ENCODE measurements at regions not wholly inside any gene's neighbourhood (a gene's known extent, or its start where the extent isn't known, plus 50 kb on each side); places are given as distances from the start of the nearest gene placed in this dataset.

DNA sequence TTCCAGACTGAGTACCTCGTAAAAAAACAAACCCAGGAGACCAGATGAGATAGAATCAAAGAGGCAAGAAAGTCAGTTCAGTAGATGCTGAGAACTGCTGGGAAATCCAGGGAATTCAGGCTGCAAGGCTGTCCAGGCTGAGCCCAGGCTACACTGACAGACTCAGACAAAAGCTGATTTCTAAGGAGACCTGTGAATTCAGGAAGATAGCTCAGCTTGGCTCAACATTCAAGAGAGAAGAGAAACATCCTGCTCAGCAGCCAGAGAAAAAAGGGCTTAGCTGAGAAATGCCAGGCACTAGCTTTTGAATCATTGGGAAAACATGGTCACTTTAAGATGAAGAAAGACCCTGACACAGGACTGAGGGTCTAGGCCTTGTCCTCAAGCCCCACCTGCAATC is 118.2 kb upstream of the SLC44A1 start:
- TF ChIP-seq ZNF274 (IDR thresholded peaks at IDR 0.05; ENCODE audit: low read depth, low read length) (no peak), SUZ12 (IDR thresholded peaks at IDR 0.05; ENCODE audit: extremely low read depth, insufficient read depth, insufficient read length) (no peak), YY1 (IDR thresholded peaks at IDR 0.05; ENCODE audit: insufficient read depth, insufficient read length) (no peak)
- Histone ChIP-seq H3K9ac (ENCODE audit: insufficient read length, low read depth) (no peak overlapping the region), H3K27me3 (ENCODE audit: insufficient read depth, insufficient read length) (no peaks in the 10 kb centered on the region), H3K4me1 (ENCODE audit: insufficient read depth, insufficient read length) (peaks cover 9% of the 10 kb centered on the region), H3K36me3 (ENCODE audit: insufficient read depth, insufficient read length, low read length) (no peaks in the 10 kb centered on the region), H3K9me3 (ENCODE audit: insufficient read depth, low read length) (peaks cover 5% of the 10 kb centered on the region), H3K4me3 (ENCODE audit: insufficient read length, low read depth) (no peak overlapping the region)
- no peak for DNase-seq (ENCODE audit: low read depth, low spot score)

DNA sequence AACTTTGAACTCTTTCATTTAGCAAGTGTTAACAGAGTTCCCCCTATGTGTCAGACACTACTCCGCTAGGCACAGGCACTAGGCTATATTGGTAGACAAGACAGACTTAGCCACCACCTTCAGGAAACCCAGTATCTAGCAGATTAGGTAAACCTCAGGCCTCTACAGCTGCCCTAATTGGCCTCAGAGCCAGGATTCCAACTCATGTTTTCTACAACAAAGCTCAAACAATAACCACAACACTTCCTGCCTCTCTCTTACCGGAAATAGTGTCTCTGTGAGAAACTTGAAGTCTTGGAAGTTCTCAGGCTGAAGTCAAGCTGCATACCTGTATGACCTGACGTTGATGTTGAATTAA is 116.6 kb upstream of the SLC44A1 start:
- Histone ChIP-seq H3K9me3 (ENCODE audit: insufficient read depth, low read length) (no peaks in the 10 kb centered on the region), H3K36me3 (ENCODE audit: insufficient read depth, insufficient read length, low read length) (no peaks in the 10 kb centered on the region), H3K4me1 (ENCODE audit: insufficient read depth, insufficient read length) (peaks cover 9% of the 10 kb centered on the region), H3K27me3 (ENCODE audit: insufficient read depth, insufficient read length) (peaks cover 8% of the 10 kb centered on the region), H3K9ac (ENCODE audit: insufficient read length, low read depth) (no peak overlapping the region), H3K4me3 (ENCODE audit: insufficient read length, low read depth) (no peak overlapping the region)
- TF ChIP-seq ZNF274 (IDR thresholded peaks at IDR 0.05; ENCODE audit: low read depth, low read length) (no peak), YY1 (IDR thresholded peaks at IDR 0.05; ENCODE audit: insufficient read depth, insufficient read length) (no peak), SUZ12 (IDR thresholded peaks at IDR 0.05; ENCODE audit: extremely low read depth, insufficient read depth, insufficient read length) (no peak)
- no peak for DNase-seq (ENCODE audit: low read depth, low spot score)

DNA sequence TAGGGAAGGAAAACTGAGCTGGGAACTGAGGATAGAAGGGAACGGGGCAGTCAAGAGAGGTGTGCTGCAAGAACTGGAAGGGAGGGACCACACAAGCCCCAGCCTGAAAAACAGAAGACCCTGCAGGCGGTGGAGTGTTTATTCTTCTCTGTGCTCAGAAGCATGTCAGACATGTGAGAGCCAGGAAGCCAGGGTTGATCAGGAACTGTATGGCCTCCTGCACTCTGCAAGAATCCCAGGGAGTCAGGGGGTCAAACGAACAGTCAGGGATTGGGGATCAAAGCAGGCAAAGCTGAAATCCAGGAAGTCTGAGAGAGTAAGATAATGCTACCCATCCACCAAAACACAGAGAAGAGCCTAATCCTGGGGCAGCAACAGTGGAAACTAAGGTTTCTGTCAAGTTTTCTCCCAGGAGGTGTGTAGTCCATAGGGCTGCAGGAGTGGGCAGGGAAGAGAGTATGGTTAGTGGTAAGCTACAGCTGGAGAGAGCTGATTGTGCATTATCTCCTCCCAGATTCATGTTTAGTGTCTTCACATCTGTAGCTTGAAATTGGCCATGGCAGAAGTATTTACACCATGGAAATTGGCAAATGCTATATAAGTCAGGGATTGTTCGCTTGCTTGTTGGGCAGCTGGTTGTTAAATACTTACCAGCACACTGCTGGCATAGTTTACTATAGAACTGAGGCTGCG is 115.4 kb upstream of the SLC44A1 start:
- Histone ChIP-seq H3K27me3 (ENCODE audit: insufficient read depth, insufficient read length) (peaks cover 8% of the 10 kb centered on the region), H3K4me3 (ENCODE audit: insufficient read length, low read depth) (no peak overlapping the region), H3K4me1 (ENCODE audit: insufficient read depth, insufficient read length) (peaks cover 9% of the 10 kb centered on the region), H3K9ac (ENCODE audit: insufficient read length, low read depth) (no peak overlapping the region), H3K36me3 (ENCODE audit: insufficient read depth, insufficient read length, low read length) (no peaks in the 10 kb centered on the region), H3K9me3 (ENCODE audit: insufficient read depth, low read length) (no peaks in the 10 kb centered on the region)
- DNase-seq (ENCODE audit: low read depth, low spot score), result no peak
- TF ChIP-seq SUZ12 (IDR thresholded peaks at IDR 0.05; ENCODE audit: extremely low read depth, insufficient read depth, insufficient read length) (no peak), ZNF274 (IDR thresholded peaks at IDR 0.05; ENCODE audit: low read depth, low read length) (no peak)

DNA sequence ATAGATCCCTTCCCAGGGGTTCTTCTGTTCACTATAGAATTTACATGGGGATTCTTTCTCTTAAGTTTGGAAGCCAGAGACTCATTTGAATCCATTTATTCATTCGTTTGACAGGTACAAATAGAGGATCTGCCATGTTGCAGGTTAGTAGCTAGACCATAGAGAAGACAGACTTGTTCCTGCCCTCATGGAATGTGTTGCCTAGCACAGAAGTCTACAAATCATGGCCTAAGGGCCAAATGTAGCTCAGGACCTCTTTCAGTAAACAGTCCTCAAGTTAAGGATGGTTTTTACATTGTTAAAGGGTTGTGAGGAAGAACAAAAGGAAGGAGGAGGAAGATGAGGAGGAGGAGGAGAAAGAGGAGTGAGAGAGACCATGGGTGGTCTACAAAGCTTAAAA is 114.7 kb upstream of the SLC44A1 start:
- no peak overlapping the region for H3K4me3 ChIP-seq (ENCODE audit: insufficient read length, low read depth)
- H3K27me3 ChIP-seq (ENCODE audit: insufficient read depth, insufficient read length), result peaks cover 8% of the 10 kb centered on the region
- no peak overlapping the region for H3K9ac ChIP-seq (ENCODE audit: insufficient read length, low read depth)
- DNase-seq (ENCODE audit: low read depth, low spot score), result no peak
- no peaks in the 10 kb centered on the region for H3K36me3 ChIP-seq (ENCODE audit: insufficient read depth, insufficient read length, low read length)
- H3K4me1 ChIP-seq (ENCODE audit: insufficient read depth, insufficient read length), result peaks cover 9% of the 10 kb centered on the region
- TF ChIP-seq YY1 (IDR thresholded peaks at IDR 0.05; ENCODE audit: insufficient read depth, insufficient read length) (no peak), ZNF274 (IDR thresholded peaks at IDR 0.05; ENCODE audit: low read depth, low read length) (no peak), SUZ12 (IDR thresholded peaks at IDR 0.05; ENCODE audit: extremely low read depth, insufficient read depth, insufficient read length) (no peak)
- H3K9me3 ChIP-seq (ENCODE audit: insufficient read depth, low read length), result no peaks in the 10 kb centered on the region

DNA sequence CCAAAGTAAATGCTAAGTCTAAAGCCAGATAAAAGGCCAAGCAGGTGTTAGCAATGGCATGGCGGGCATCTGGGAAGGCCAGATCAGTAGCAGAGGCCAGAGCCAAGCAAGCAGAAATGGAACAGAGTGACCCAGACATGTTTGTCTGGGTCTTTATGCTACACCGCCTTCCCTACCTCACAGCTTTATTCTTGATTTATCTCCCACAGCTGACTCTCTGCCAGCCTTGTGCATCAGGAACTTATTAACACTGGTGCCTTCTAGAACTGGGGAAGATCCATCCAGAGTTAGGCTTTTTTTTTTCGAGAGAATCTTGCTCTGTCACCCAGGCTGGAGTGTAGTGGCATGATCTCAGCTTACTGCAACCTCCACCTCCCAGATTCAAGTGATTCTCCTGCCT is 112.5 kb upstream of the SLC44A1 start:
- H3K27me3 ChIP-seq (ENCODE audit: insufficient read depth, insufficient read length), result peaks cover 8% of the 10 kb centered on the region
- H3K4me3 ChIP-seq (ENCODE audit: insufficient read length, low read depth), result no peak overlapping the region
- no peak for DNase-seq (ENCODE audit: low read depth, low spot score)
- no peak overlapping the region for H3K9ac ChIP-seq (ENCODE audit: insufficient read length, low read depth)
- H3K9me3 ChIP-seq (ENCODE audit: insufficient read depth, low read length), result no peaks in the 10 kb centered on the region
- TF ChIP-seq SUZ12 (IDR thresholded peaks at IDR 0.05; ENCODE audit: extremely low read depth, insufficient read depth, insufficient read length), result no peak
- no peak for TF ChIP-seq ZNF274 (IDR thresholded peaks at IDR 0.05; ENCODE audit: low read depth, low read length)
- no peak for TF ChIP-seq YY1 (IDR thresholded peaks at IDR 0.05; ENCODE audit: insufficient read depth, insufficient read length)
- no peaks in the 10 kb centered on the region for H3K36me3 ChIP-seq (ENCODE audit: insufficient read depth, insufficient read length, low read length)
- H3K4me1 ChIP-seq (ENCODE audit: insufficient read depth, insufficient read length), result peaks cover 7% of the 10 kb centered on the region

DNA sequence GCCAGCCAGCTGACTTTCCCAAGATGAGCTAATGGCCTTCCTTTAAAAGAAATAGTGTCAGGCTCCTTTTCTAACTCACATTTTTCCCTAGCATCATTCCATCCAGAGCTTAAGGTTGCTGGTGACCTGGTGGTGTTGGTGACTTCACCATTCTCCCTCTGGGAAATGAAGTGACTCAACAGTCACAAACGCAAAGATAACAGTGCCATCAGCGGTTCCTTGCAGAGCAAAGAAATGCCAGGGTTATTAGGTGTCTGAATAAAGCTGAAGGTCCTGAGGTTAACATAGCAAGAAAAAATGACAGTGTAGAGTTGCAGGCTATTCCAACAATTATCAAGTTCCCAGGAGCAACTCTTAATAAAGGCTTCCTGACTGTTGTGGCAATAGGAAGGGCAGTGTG is 111.8 kb upstream of the SLC44A1 start:
- DNase-seq (ENCODE audit: low read depth, low spot score), result no peak
- H3K9ac ChIP-seq (ENCODE audit: insufficient read length, low read depth), result no peak overlapping the region
- no peaks in the 10 kb centered on the region for H3K9me3 ChIP-seq (ENCODE audit: insufficient read depth, low read length)
- H3K4me3 ChIP-seq (ENCODE audit: insufficient read length, low read depth), result no peak overlapping the region
- peaks cover 5% of the 10 kb centered on the region for H3K4me1 ChIP-seq (ENCODE audit: insufficient read depth, insufficient read length)
- no peaks in the 10 kb centered on the region for H3K36me3 ChIP-seq (ENCODE audit: insufficient read depth, insufficient read length, low read length)
- H3K27me3 ChIP-seq (ENCODE audit: insufficient read depth, insufficient read length), result peaks cover 8% of the 10 kb centered on the region
- no peak for TF ChIP-seq YY1 (IDR thresholded peaks at IDR 0.05; ENCODE audit: insufficient read depth, insufficient read length)
- TF ChIP-seq SUZ12 (IDR thresholded peaks at IDR 0.05; ENCODE audit: extremely low read depth, insufficient read depth, insufficient read length), result no peak
- TF ChIP-seq ZNF274 (IDR thresholded peaks at IDR 0.05; ENCODE audit: low read depth, low read length), result no peak

DNA sequence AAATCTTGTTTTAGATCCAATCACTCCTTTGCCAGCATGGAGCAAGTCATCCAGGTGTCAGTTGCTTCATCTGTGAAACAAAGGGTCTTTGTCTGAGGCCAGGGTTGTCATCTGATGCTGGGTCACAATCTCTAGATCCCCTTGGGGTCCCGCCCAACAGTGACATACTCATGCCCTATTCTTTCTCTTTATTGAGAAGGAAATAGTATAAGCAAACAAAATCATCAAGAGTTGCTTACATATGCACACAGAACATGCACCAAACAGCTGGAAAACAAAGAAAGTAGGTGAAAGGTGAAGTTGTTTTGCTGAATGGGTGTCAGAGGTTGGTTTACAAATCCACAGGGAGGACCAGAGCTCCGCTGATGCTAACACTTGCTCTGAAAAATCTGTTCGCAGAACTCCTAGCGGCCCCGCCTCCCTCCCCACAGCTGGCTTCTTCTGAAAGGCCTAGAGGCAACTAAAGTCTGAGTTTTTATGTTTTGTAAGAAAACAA is 106.1 kb upstream of the SLC44A1 start:
- peaks cover 4% of the 10 kb centered on the region for H3K4me1 ChIP-seq (ENCODE audit: insufficient read depth, insufficient read length)
- TF ChIP-seq ZNF274 (IDR thresholded peaks at IDR 0.05; ENCODE audit: low read depth, low read length), result no peak
- no peak for TF ChIP-seq YY1 (IDR thresholded peaks at IDR 0.05; ENCODE audit: insufficient read depth, insufficient read length)
- TF ChIP-seq SUZ12 (IDR thresholded peaks at IDR 0.05; ENCODE audit: extremely low read depth, insufficient read depth, insufficient read length), result no peak
- H3K27me3 ChIP-seq (ENCODE audit: insufficient read depth, insufficient read length), result no peaks in the 10 kb centered on the region
- no peak overlapping the region for H3K4me3 ChIP-seq (ENCODE audit: insufficient read length, low read depth)
- peak; percentile 48 for DNase-seq (ENCODE audit: low read depth, low spot score)
- H3K36me3 ChIP-seq (ENCODE audit: insufficient read depth, insufficient read length, low read length), result no peaks in the 10 kb centered on the region
- no peaks in the 10 kb centered on the region for H3K9me3 ChIP-seq (ENCODE audit: insufficient read depth, low read length)
- H3K9ac ChIP-seq (ENCODE audit: insufficient read length, low read depth), result no peak overlapping the region

Data from NT2/D1 (cell line).